HL-60 (cell line): ENCODE measurements at regions not wholly inside any gene's neighbourhood (a gene's known extent, or its start where the extent isn't known, plus 50 kb on each side); places are given as distances from the start of the nearest gene placed in this dataset.

ENCODE experiments used
- DNase-seq, 2 experiments: peaks; one replicate each; pipeline ENCODE4 v3.0.0-alpha.2; 2010 to 2020; ENCODE audit warnings: low read depth in 1 of 2, low spot score in 1 of 2
- H3K27ac ChIP-seq: fragments of 250-450 bp; sonication (Bioruptor Pico); replicated peaks from 2 replicates; pipeline ENCODE4 v1.5.1; 2020; ENCODE audit warnings: mild to moderate bottlenecking, moderate library complexity
- H3K27me3 ChIP-seq: fragments of 250-450 bp; sonication (Bioruptor Pico); 2 replicates; pipeline ENCODE4 v1.5.1; 2021; ENCODE audit warnings: mild to moderate bottlenecking, moderate library complexity; ENCODE audit not compliant: insufficient read depth, poor library complexity, severe bottlenecking
- H3K4me3 ChIP-seq: replicated peaks from 2 replicates; pipeline ENCODE4 v1.5.1; 2011; ENCODE audit warnings: mild to moderate bottlenecking, control low read depth, low read length; ENCODE audit not compliant: insufficient read depth
- GABPA ChIP-seq: IDR thresholded peaks from 2 replicates; pipeline ENCODE4 v1.6.1; 2012; ENCODE audit warnings: low read depth
- POLR2AphosphoS5 ChIP-seq: IDR thresholded peaks from 2 replicates; pipeline ENCODE4 v1.6.1; 2012; ENCODE audit warnings: low read depth
- SPI1 ChIP-seq: IDR thresholded peaks from 2 replicates; pipeline ENCODE4 v1.6.1; 2012; ENCODE audit warnings: low read depth, mild to moderate bottlenecking, borderline replicate concordance
- TF ChIP-seq, protein P1 (sequence below): IDR thresholded peaks from one replicate; pipeline ENCODE4 v1.5.1; 2011; ENCODE audit warnings: low read length, control low read depth, inconsistent platforms; ENCODE audit not compliant: insufficient read depth
- TF ChIP-seq, protein P2 (sequence below): IDR thresholded peaks from 2 replicates; pipeline ENCODE4 v1.6.1; 2012; ENCODE audit warnings: low read depth; ENCODE audit not compliant: insufficient replicate concordance

DNA sequence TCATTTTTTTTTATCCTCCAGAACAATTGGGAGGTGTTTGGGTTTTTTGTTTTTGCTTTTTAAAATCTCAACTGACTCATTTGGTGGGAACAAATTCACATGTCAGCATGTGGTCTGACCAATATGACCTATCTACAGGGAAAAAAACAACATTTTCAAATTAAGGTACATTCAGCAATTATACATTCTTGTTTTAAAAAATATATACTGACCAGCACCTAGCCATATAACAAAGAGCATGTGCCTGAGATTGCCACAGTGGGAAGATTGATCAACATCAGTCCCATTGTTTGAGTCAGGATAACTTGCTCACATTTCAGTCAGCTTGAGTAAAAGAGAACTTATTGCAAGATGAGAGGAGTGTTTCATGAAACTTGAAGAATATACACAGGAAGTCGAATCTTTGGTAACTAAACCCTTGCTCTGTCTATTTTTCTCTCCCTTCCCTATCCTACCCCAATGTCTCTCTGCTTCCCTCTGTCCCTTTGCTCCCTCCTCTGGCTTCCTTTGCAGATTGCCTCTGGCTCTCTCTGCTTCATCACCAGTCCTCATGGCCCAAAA, 163.2 kb upstream of the TAB2 start:
- H3K27me3 ChIP-seq = peaks cover 4% of the 10 kb centered on the region
- no peak overlapping the region for H3K27ac ChIP-seq
- TF ChIP-seq, protein P1, sequence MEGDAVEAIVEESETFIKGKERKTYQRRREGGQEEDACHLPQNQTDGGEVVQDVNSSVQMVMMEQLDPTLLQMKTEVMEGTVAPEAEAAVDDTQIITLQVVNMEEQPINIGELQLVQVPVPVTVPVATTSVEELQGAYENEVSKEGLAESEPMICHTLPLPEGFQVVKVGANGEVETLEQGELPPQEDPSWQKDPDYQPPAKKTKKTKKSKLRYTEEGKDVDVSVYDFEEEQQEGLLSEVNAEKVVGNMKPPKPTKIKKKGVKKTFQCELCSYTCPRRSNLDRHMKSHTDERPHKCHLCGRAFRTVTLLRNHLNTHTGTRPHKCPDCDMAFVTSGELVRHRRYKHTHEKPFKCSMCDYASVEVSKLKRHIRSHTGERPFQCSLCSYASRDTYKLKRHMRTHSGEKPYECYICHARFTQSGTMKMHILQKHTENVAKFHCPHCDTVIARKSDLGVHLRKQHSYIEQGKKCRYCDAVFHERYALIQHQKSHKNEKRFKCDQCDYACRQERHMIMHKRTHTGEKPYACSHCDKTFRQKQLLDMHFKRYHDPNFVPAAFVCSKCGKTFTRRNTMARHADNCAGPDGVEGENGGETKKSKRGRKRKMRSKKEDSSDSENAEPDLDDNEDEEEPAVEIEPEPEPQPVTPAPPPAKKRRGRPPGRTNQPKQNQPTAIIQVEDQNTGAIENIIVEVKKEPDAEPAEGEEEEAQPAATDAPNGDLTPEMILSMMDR = no peak
- TF ChIP-seq GABPA (no peak), SPI1 (no peak)
- DNase-seq = peak in 1 of 2 experiments; percentile 11
- no peak overlapping the region for H3K4me3 ChIP-seq

DNA sequence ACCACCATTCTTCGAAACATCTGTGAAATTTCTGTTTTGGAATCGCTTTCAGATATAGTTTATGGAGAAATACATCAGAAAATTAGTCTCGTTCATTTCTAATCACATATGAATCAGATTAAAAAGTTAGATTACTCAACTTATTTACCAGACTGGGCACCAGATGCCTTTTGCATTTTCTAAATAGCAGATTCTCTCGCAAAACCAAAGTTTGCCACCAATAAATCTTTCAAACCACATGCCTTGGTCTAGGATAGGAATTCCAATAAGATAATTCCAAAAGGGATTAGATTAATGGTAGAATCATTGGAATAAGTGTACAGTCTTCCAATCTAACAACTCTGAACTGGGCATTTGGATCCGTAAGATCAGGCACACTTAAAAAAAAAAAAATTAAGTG, 160.4 kb upstream of the TAB2 start:
- TF ChIP-seq, protein P2, sequence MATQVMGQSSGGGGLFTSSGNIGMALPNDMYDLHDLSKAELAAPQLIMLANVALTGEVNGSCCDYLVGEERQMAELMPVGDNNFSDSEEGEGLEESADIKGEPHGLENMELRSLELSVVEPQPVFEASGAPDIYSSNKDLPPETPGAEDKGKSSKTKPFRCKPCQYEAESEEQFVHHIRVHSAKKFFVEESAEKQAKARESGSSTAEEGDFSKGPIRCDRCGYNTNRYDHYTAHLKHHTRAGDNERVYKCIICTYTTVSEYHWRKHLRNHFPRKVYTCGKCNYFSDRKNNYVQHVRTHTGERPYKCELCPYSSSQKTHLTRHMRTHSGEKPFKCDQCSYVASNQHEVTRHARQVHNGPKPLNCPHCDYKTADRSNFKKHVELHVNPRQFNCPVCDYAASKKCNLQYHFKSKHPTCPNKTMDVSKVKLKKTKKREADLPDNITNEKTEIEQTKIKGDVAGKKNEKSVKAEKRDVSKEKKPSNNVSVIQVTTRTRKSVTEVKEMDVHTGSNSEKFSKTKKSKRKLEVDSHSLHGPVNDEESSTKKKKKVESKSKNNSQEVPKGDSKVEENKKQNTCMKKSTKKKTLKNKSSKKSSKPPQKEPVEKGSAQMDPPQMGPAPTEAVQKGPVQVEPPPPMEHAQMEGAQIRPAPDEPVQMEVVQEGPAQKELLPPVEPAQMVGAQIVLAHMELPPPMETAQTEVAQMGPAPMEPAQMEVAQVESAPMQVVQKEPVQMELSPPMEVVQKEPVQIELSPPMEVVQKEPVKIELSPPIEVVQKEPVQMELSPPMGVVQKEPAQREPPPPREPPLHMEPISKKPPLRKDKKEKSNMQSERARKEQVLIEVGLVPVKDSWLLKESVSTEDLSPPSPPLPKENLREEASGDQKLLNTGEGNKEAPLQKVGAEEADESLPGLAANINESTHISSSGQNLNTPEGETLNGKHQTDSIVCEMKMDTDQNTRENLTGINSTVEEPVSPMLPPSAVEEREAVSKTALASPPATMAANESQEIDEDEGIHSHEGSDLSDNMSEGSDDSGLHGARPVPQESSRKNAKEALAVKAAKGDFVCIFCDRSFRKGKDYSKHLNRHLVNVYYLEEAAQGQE = no peak
- TF ChIP-seq POLR2AphosphoS5 (no peak), GABPA (no peak), SPI1 (no peak)
- TF ChIP-seq, protein P1 = no peak
- H3K27me3 ChIP-seq = no peaks in the 10 kb centered on the region
- no peak overlapping the region for H3K4me3 ChIP-seq
- no peak overlapping the region for H3K27ac ChIP-seq
- DNase-seq = no peak

DNA sequence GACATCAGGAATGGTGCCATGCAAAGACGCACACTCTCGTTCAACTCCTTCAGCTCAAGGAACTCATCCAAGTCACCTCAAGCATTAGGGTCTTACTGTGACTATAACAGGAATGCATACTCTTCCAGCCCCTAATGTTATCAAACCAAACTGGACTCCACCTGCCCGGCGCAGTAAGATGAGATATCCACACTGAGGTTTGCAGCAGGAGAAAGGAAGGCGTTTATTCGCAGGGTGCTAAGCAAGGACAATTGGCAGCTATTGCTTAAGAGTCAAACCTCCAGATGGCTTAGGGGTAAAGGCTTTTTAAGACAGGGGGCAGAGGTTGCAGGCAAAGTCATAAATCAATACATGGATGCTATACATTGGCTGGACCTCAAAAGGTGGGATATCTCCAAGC, 159.4 kb upstream of the TAB2 start:
- TF ChIP-seq SPI1 = no peak
- TF ChIP-seq POLR2AphosphoS5 = no peak
- TF ChIP-seq, protein P1 = no peak
- TF ChIP-seq, protein P2 = no peak
- no peak for TF ChIP-seq GABPA
- Histone ChIP-seq H3K4me3 (no peak overlapping the region), H3K27me3 (no peaks in the 10 kb centered on the region), H3K27ac (no peak overlapping the region)
- DNase-seq = no peak

DNA sequence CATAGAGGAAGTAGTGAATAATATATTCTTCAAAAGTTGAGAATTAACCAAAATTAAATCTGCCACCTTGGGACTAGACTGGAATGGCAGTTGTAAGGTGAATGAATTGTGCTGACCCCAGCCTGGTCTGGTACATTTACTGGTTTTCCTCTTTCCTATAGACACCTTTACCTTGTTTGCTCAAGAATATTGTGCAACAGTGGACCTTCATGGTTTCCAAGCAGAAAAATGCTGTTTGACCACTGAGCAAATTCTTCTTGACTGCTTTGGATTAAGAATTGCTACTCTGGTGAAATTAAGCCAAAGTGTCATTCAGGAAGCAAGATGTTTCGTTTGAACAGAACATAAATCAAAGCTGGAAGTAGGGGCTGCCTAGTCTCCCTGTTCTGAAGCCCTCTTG, 156.6 kb upstream of the TAB2 start:
- DNase-seq = no peak
- TF ChIP-seq, protein P1 = no peak
- TF ChIP-seq, protein P2 = no peak
- no peak for TF ChIP-seq SPI1
- TF ChIP-seq GABPA = no peak
- no peak for TF ChIP-seq POLR2AphosphoS5
- H3K4me3 ChIP-seq = no peak overlapping the region
- H3K27me3 ChIP-seq = no peaks in the 10 kb centered on the region
- no peak overlapping the region for H3K27ac ChIP-seq
